Muscle of arm (tissue), 1 donor: ENCODE measurements at regions not wholly inside any gene's neighbourhood (a gene's known extent, or its start where the extent isn't known, plus 50 kb on each side); places are given as distances from the start of the nearest gene placed in this dataset.

ENCODE experiments used
- DNase-seq: peaks from one replicate; pipeline ENCODE4 v3.0.0-alpha.2; 2013

DNA sequence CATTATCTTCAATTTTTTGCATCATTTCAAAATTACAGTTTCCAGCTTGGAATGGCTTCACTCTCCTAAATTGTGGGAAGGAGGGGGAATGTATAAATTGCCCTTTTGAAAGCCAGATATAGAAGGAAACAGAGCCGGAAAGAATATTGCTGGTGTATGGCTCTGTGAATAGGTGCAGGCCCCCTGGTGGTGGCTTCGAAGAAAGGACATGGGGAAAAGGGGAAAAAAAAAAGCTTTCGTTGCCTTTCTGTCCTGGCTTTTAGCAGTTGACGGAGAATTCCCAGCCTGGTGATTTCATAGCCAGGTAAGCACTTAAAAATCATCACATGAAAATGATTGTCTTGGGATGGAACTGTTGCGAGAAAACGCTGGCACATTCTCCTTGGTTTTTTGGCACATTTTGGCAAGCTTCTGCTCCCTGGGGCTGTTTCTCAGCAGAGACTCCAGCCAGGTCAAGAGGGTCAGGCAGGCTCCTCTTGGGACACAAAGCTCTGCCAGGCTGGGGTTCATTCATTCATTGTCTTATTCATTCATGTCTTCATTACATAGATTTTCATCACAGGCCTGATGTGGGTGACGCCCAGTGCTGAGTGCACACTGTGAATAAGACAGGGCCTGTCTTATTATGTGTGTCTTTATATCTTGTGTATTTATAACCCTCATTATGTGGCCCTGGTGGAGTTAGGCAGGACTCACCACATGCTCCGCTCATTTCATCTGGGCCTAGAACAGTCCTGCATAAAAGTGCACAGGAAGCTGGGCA lies 300.0 kb upstream of the TPM1 start:
- peak; percentile 74 for DNase-seq

DNA sequence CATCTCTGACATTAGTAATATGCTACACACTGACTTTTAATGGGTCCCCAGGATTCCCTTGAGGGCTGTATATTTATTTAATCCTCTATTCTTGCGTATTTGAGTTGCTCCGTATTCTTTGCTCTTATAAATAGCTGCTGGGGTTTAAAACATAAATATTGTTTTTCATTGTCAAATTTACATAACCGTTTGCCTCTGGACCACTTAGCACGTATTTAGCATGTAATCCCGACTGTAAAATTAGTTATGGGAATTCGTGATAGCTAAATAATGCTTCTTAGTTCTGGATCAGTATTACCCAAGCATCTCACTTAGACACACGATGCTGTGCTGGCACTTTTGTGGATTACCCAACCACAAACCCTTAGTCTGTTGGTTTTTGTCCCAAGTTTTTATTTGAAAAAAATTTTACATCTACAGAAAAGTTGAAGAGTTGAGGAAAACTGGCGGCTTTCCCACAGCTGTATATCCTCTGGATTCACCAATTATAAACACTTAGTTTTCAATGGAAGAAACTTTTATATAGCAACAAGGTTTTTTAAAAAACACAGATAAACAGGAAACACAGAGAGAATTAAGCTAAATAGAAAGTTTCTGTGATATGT lies 296.8 kb upstream of the TPM1 start:
- DNase-seq: no peak

DNA sequence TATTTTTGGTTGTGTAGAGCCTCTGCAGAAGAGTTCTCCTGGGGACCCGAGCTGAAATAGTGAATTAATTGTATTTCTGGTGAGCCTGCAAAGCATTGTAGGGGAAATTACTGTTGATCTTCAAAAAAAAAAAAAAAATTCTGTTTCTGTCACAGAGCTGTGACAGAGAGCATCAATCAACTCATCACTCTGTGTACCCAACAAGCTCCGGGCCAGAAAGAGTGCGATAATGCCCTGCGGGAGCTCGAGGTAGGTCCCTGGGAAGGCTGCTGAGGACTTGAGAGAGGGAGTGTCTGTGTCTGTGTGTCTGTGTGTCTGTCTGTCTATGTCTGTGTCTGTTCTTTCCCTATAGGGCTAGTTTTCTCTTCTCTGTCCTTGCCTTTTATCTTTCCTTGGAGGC lies 294.4 kb upstream of the TPM1 start:
- no peak for DNase-seq

DNA sequence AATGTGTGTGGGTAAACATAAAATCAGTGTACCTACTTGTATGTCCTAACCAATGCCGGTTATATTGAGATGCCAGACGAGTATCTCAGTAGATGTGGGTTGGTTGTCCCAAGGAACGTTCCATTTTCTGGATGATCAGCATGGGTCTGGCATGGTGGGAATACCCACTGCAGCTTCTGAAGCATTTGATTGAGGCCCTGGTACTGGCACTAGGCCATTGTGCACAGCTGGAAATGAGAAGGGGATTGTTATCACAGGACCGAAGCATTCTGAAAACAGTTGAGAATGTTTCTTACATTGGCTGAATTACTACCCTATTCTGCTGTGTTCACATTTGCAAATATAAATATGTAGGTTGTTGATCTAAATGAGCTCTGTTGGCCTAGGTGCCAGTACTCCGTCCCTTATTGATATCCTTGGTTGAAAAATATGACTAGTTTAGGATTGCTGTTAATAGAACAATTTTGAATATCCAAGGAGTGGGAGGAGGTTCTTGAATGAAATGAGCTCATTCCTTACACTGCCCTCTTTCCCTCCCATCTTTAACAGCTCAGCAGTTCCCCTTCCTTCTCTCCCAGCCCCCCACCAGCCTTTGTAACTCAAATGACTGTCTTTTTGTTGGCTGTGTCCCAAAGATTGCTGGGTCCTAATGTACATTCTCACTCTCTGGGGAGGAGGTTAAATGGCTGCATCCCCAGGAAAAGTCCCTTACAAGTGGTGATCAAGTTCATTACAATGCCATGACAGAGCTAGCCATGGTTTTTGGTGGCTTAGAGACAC lies 293.3 kb upstream of the TPM1 start:
- DNase-seq: no peak

DNA sequence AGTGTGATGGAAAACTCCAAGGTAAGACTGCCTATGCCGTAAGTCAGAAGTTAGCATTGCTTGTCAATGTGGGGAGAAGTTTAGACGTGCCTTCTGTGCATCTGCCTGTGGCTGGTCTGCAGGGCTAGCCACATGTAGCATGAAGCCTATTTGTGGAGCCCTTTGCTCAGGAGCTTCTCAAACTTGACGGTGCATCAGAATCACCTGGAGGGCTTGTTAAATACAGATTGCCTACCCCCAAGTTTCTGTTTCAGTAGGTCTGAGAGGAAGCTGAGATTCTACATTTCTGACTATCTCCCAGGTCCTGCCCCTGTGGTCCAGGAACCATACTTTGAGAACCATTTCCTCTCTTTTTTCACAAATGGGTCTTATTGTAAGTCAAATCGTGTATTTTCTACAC lies 292.1 kb upstream of the TPM1 start:
- DNase-seq: no peak

- no peak for DNase-seq
Measured at GRCh38 chr15:62752657-62753517, 289.7 kb upstream of the TPM1 start.

- no peak for DNase-seq
Measured at GRCh38 chr15:62753518-62754221, 288.9 kb upstream of the TPM1 start.

- no peak for DNase-seq
Measured at GRCh38 chr15:62756326-62756994, 286.1 kb upstream of the TPM1 start.

GRCh38 chr15:62756995-62757360 lies 285.6 kb upstream of the TPM1 start:
- DNase-seq: no peak

DNA sequence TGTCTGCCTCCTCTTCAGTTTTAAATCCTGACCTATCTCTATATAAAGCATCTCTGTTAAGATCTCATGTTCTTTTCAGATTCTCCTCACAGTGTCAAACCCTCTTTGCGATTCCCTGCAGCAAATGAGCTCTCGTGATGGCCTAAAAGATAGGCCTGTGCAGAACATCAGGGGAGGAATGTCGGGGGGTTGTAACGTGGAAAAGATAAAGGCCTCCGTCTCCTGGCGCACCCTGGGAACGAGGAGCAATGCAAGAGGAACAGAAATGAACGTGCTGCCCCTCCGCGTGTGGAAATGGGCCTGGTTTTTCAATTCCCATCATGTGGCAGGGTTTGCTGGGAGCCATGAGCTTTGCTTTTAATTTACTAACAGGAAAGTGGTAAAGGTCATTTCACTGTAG lies 285.0 kb upstream of the TPM1 start:
- no peak for DNase-seq

GRCh38 chr15:62758126-62758951 lies 284.2 kb upstream of the TPM1 start:
- no peak for DNase-seq

- no peak for DNase-seq
Measured at GRCh38 chr15:62758952-62759349, 283.6 kb upstream of the TPM1 start.

DNA sequence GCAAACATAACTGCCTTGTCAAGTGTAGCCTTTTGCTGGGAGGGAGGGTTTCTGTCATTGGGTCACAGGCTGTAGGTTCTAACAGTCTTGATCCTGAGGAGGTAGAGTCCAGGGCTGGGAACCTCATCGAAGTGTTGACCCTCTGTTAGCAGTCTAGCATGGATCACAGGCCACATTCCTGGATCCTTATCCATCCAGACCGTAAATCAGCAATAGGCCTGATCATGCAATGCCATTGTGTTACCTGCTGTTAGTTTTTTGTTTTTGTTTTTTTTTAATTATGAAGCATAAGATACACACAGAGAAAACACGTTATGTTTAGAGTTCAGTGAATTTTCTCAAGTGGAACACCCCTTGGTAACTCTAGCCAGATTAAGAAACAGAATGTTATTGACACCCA lies 282.0 kb upstream of the TPM1 start:
- no peak for DNase-seq

- no peak for DNase-seq
Measured at GRCh38 chr15:62765916-62766315, 276.6 kb upstream of the TPM1 start.

GRCh38 chr15:62766599-62766998 lies 275.9 kb upstream of the TPM1 start:
- DNase-seq: no peak

- no peak for DNase-seq
Measured at GRCh38 chr15:62769604-62770003, 272.9 kb upstream of the TPM1 start.

DNA sequence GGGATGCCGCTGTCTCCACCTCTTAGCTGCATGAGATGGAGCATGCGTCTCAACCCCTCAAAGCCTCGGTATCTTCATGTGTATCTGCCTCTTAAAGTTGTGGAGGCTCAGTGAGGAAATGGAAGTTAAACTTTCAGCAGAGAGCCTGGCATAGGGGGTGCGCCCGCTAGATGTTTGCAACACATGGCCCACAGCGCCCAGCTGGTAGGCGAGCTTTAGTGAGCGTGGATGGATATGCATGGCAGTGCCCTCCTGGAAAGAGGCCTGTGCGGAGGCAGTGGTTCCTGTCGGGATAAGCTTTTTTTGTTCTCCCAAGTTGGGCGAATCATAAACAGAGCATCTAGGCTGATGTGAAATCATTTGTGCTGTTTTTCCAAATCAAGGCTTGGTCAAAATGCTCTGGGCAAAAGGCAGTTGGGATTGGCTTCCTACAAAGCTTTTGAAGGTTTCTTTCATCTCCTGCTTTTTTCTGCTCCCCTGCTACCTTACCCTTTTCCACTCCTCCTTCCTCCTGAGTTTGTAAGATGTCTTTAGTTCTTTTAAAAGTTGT lies 272.4 kb upstream of the TPM1 start:
- no peak for DNase-seq

DNA sequence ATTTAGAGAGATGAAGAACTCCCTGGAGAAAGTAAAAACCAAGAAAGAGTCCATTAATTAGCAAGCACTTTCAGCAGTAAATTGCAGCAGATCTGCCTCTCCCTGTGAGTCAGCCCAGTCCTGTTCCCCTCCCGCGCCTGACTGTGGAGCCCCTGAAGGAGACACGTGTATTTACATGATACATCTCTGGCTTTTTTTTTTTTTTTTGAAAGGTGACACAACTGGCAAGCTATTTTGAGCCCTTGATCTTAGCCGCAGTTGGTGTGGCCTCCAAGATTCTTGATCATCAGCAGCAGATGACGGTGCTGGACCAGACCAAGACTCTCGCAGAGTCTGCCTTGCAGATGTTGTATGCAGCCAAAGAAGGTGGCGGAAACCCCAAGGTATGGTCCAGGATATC lies 271.8 kb upstream of the TPM1 start:
- DNase-seq: no peak

DNA sequence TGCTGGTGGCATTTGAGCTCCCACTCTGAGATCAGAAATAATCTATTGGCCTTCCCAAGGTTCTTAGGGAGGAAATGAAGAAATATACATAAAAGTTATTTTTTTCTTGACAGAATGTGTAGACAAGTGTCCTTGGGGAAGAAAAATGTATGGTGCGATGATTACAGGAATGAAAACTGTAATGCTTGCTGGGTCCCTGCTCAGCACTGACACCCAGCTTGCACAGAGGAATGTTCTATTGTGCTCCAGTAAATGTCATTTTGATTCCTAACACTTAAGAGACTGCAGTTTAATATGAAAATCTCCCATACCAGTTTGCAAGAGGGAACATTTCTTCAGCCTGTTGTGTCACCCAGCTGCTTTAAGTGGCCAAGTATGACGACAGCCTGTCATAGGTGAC lies 271.3 kb upstream of the TPM1 start:
- DNase-seq: no peak
